ENCODE measurements at regions not wholly inside any gene's neighbourhood (a gene's known extent, or its start where the extent isn't known, plus 50 kb on each side); places are given as distances from the start of the nearest gene placed in this dataset.
"Not testable (repeated sequence)": the region's sequence is repeated elsewhere in the genome, so short reads cannot be mapped to it uniquely, and the experiment has no call there.

GRCh38 chr7:3146571-3147226 lies 103.0 kb upstream of the CARD11 start:
- intact Hi-C loops (cut with DNase I; ENCODE audit: low total_unique reads): no loop called here
- Histone ChIP-seq H3K4me1 (no peaks in the 10 kb centered on the region), H3K27me3 (no peaks in the 10 kb centered on the region), H3K4me3 (no peak overlapping the region), H3K9me3 (no peaks in the 10 kb centered on the region), H3K36me3 (ENCODE audit: low read depth, missing control alignments) (no peaks in the 10 kb centered on the region), H3K27ac (no peak overlapping the region)
- DNase-seq: no peak
- WGBS, 2 donors: 77 to 85% methylated on average over 18 of the region's 18 CpGs
- TF ChIP-seq CTCF (IDR thresholded peaks at IDR 0.05) (no peak), POLR2A (IDR thresholded peaks at IDR 0.05) (no peak)

GRCh38 chr7:3148471-3148870 lies 104.8 kb upstream of the CARD11 start:
- DNase-seq; H3K27ac ChIP-seq; H3K27me3 ChIP-seq; intact Hi-C loops (cut with DNase I; ENCODE audit: low total_unique reads); H3K4me3 ChIP-seq; H3K4me1 ChIP-seq; H3K9me3 ChIP-seq; H3K36me3 ChIP-seq (ENCODE audit: low read depth, missing control alignments): not testable (repeated sequence)
- 79 to 84% methylated on average over 3 to 4 of the region's 4 CpGs for WGBS, 2 donors

GRCh38 chr7:3149231-3149995 lies 105.7 kb upstream of the CARD11 start:
- Histone ChIP-seq H3K9me3 (no peaks in the 10 kb centered on the region), H3K27me3 (no peaks in the 10 kb centered on the region), H3K27ac (no peak overlapping the region), H3K4me1 (no peaks in the 10 kb centered on the region), H3K4me3 (no peak overlapping the region), H3K36me3 (ENCODE audit: low read depth, missing control alignments) (no peaks in the 10 kb centered on the region)
- no peak for TF ChIP-seq CTCF (IDR thresholded peaks at IDR 0.05)
- no peak for TF ChIP-seq POLR2A (IDR thresholded peaks at IDR 0.05)
- DNase-seq: no peak
- 86 to 90% methylated on average over 11 to 13 of the region's 13 CpGs for WGBS, 2 donors
- intact Hi-C loops (cut with DNase I; ENCODE audit: low total_unique reads): no loop called here

- Histone ChIP-seq H3K27ac (no peak overlapping the region), H3K36me3 (ENCODE audit: low read depth, missing control alignments) (no peaks in the 10 kb centered on the region), H3K27me3 (no peaks in the 10 kb centered on the region), H3K4me1 (no peaks in the 10 kb centered on the region), H3K9me3 (no peaks in the 10 kb centered on the region), H3K4me3 (no peak overlapping the region)
- no peak for DNase-seq
- intact Hi-C loops (cut with DNase I; ENCODE audit: low total_unique reads): no loop called here
- TF ChIP-seq CTCF (IDR thresholded peaks at IDR 0.05) (no peak), POLR2A (IDR thresholded peaks at IDR 0.05) (no peak)
- WGBS, 2 donors: 62 to 72% methylated on average over 7 to 8 of the region's 8 CpGs
These were observed 106.4 kb upstream of the CARD11 start for GRCh38 chr7:3150027-3150426.

GRCh38 chr7:3151784-3152183 lies 108.1 kb upstream of the CARD11 start:
- Histone ChIP-seq H3K36me3 (ENCODE audit: low read depth, missing control alignments) (no peaks in the 10 kb centered on the region), H3K27me3 (no peaks in the 10 kb centered on the region), H3K9me3 (no peaks in the 10 kb centered on the region), H3K27ac (no peak overlapping the region), H3K4me1 (no peaks in the 10 kb centered on the region), H3K4me3 (no peak overlapping the region)
- intact Hi-C loops (cut with DNase I; ENCODE audit: low total_unique reads): no loop called here
- 89% methylated on average over 7 of the region's 7 CpGs for WGBS, 2 donors
- no peak for DNase-seq
- TF ChIP-seq POLR2A (IDR thresholded peaks at IDR 0.05) (no peak), CTCF (IDR thresholded peaks at IDR 0.05) (no peak)
